ENCODE measurements at regions not wholly inside any gene's neighbourhood (a gene's known extent, or its start where the extent isn't known, plus 50 kb on each side); places are given as distances from the start of the nearest gene placed in this dataset.

DNA sequence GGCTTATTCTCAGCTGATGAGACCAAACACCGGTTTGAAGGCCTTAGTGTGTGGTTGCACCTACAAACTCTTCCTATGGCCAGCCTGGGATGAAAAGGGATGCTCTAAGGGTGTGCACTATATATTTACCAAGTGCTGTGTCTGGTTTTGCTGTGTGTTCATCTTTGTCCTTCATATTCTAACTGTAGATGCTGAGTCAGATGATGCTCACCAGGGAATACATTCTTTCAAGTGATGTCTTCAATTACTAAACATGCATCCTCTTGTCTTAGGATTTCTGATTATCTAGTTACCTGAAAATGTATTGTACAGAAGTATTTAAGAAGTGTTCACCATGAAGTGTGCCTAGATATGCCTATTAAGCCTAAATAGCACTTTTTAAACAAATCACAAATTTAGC, 1111.6 kb upstream of the ZEB2 start:
- Histone ChIP-seq H3K4me3 (ENCODE audit: insufficient read depth, low read depth, low read length) (no peak overlapping the region), H3K27ac (ENCODE audit: low read depth, low read length) (no peak overlapping the region), H3K9ac (ENCODE audit: low read length) (no peak overlapping the region), H4K20me1 (ENCODE audit: insufficient read depth, low read length) (no peaks in the 10 kb centered on the region), H3K4me2 (ENCODE audit: low read length) (no peak overlapping the region), H2AFZ (ENCODE audit: low read depth, low read length) (no peak overlapping the region), H3K36me3 (ENCODE audit: insufficient read depth, low read length) (no peaks in the 10 kb centered on the region), H3K9me3 (ENCODE audit: insufficient read depth, low read depth, low read length) (no peaks in the 10 kb centered on the region), H3K79me2 (ENCODE audit: insufficient read depth, low read length) (no peaks in the 10 kb centered on the region), H3K27me3 (ENCODE audit: insufficient read depth, low read length) (no peaks in the 10 kb centered on the region), H3K4me1 (ENCODE audit: insufficient read depth, low read length) (no peaks in the 10 kb centered on the region)
- Mint-ChIP-seq H3K9me3 (ENCODE audit: unreplicated experiment) (no peaks in the 10 kb centered on the region), H3K27ac (ENCODE audit: unreplicated experiment) (no peak overlapping the region), H3K4me3 (ENCODE audit: unreplicated experiment) (no peak overlapping the region), H3K36me3 (ENCODE audit: low read depth, unreplicated experiment) (no peaks in the 10 kb centered on the region), H3K27me3 (ENCODE audit: low read depth, unreplicated experiment) (no peaks in the 10 kb centered on the region), H3K4me1 (ENCODE audit: low read depth, unreplicated experiment) (no peaks in the 10 kb centered on the region)
- DNase-seq (ENCODE audit: low read depth) (no peak), FAIRE-seq (no peak)
- no peak for TF ChIP-seq EZH2 (IDR thresholded peaks at IDR 0.05; ENCODE audit: insufficient read depth, low read length)
- TF ChIP-seq, protein P1, sequence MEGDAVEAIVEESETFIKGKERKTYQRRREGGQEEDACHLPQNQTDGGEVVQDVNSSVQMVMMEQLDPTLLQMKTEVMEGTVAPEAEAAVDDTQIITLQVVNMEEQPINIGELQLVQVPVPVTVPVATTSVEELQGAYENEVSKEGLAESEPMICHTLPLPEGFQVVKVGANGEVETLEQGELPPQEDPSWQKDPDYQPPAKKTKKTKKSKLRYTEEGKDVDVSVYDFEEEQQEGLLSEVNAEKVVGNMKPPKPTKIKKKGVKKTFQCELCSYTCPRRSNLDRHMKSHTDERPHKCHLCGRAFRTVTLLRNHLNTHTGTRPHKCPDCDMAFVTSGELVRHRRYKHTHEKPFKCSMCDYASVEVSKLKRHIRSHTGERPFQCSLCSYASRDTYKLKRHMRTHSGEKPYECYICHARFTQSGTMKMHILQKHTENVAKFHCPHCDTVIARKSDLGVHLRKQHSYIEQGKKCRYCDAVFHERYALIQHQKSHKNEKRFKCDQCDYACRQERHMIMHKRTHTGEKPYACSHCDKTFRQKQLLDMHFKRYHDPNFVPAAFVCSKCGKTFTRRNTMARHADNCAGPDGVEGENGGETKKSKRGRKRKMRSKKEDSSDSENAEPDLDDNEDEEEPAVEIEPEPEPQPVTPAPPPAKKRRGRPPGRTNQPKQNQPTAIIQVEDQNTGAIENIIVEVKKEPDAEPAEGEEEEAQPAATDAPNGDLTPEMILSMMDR (IDR thresholded peaks at IDR 0.05; ENCODE audit: insufficient read depth, low read depth, low read length), result no peak

DNA sequence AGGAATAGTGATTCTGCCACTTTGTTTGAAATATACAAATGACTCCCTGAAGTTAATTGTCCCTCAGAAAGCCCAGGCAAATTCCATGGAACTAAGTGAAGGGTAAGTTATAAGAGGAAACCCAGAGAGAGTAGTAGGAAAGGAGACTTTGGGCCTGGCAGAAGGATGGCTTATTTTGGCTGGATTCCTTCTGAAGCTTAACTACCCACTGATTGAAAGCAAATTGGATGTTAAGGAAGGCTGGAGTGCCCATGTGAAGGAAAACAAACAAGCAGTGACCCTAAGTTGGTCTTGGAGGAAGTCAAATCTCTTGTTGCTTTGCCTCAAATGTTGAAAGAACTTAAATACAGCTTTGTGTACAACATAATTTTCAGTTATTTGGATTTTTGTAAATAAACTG, 1106.4 kb upstream of the ZEB2 start:
- H3K27ac ChIP-seq (ENCODE audit: low read depth, low read length), result no peak overlapping the region
- no peak overlapping the region for H3K9ac ChIP-seq (ENCODE audit: low read length)
- H3K4me1 ChIP-seq (ENCODE audit: insufficient read depth, low read length), result peaks cover 5% of the 10 kb centered on the region
- H3K4me1 Mint-ChIP-seq (ENCODE audit: low read depth, unreplicated experiment), result peaks cover 2% of the 10 kb centered on the region
- DNase-seq (ENCODE audit: low read depth) (no peak), FAIRE-seq (no peak)
- H3K79me2 ChIP-seq (ENCODE audit: insufficient read depth, low read length), result no peaks in the 10 kb centered on the region
- H4K20me1 ChIP-seq (ENCODE audit: insufficient read depth, low read length), result no peaks in the 10 kb centered on the region
- H3K27me3 ChIP-seq (ENCODE audit: insufficient read depth, low read length), result no peaks in the 10 kb centered on the region
- TF ChIP-seq, protein P1 (IDR thresholded peaks at IDR 0.05; ENCODE audit: insufficient read depth, low read depth, low read length), result no peak
- TF ChIP-seq EZH2 (IDR thresholded peaks at IDR 0.05; ENCODE audit: insufficient read depth, low read length), result no peak
- H3K4me2 ChIP-seq (ENCODE audit: low read length), result no peak overlapping the region
- no peaks in the 10 kb centered on the region for H3K27me3 Mint-ChIP-seq (ENCODE audit: low read depth, unreplicated experiment)
- H3K4me3 Mint-ChIP-seq (ENCODE audit: unreplicated experiment), result no peak overlapping the region
- H3K36me3 Mint-ChIP-seq (ENCODE audit: low read depth, unreplicated experiment), result no peaks in the 10 kb centered on the region
- no peaks in the 10 kb centered on the region for H3K9me3 ChIP-seq (ENCODE audit: insufficient read depth, low read depth, low read length)
- no peaks in the 10 kb centered on the region for H3K9me3 Mint-ChIP-seq (ENCODE audit: unreplicated experiment)
- no peak overlapping the region for H2AFZ ChIP-seq (ENCODE audit: low read depth, low read length)
- no peak overlapping the region for H3K4me3 ChIP-seq (ENCODE audit: insufficient read depth, low read depth, low read length)
- H3K36me3 ChIP-seq (ENCODE audit: insufficient read depth, low read length), result no peaks in the 10 kb centered on the region
- no peak overlapping the region for H3K27ac Mint-ChIP-seq (ENCODE audit: unreplicated experiment)

DNA sequence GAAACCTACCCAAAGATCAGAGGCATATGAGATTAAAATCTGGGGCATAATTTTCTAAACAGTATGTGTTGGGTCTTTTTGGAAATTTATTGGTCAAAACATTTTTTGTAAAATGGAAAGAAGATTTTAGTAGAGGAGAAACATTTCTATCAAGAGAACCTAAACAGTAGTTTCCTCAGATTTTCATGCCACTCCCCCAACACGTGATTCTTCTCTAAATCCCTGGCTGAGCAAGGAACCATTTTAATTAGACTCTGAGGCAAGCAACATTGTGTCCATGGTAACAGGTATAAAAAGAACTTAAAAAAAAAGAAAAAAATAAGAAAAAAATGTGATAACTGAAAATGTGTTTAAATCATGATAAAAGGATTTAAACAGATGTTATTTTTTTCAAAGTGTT, 1105.2 kb upstream of the ZEB2 start:
- Mint-ChIP-seq H3K27me3 (ENCODE audit: low read depth, unreplicated experiment) (no peaks in the 10 kb centered on the region), H3K9me3 (ENCODE audit: unreplicated experiment) (no peaks in the 10 kb centered on the region), H3K4me3 (ENCODE audit: unreplicated experiment) (no peak overlapping the region), H3K27ac (ENCODE audit: unreplicated experiment) (no peak overlapping the region), H3K4me1 (ENCODE audit: low read depth, unreplicated experiment) (peaks cover 2% of the 10 kb centered on the region), H3K36me3 (ENCODE audit: low read depth, unreplicated experiment) (no peaks in the 10 kb centered on the region)
- Histone ChIP-seq H3K4me2 (ENCODE audit: low read length) (no peak overlapping the region), H2AFZ (ENCODE audit: low read depth, low read length) (no peak overlapping the region), H3K36me3 (ENCODE audit: insufficient read depth, low read length) (no peaks in the 10 kb centered on the region), H3K27ac (ENCODE audit: low read depth, low read length) (no peak overlapping the region), H3K9me3 (ENCODE audit: insufficient read depth, low read depth, low read length) (no peaks in the 10 kb centered on the region), H3K27me3 (ENCODE audit: insufficient read depth, low read length) (no peaks in the 10 kb centered on the region), H3K4me3 (ENCODE audit: insufficient read depth, low read depth, low read length) (no peak overlapping the region), H4K20me1 (ENCODE audit: insufficient read depth, low read length) (no peaks in the 10 kb centered on the region), H3K79me2 (ENCODE audit: insufficient read depth, low read length) (no peaks in the 10 kb centered on the region), H3K4me1 (ENCODE audit: insufficient read depth, low read length) (peaks cover 5% of the 10 kb centered on the region), H3K9ac (ENCODE audit: low read length) (no peak overlapping the region)
- FAIRE-seq (no peak), DNase-seq (ENCODE audit: low read depth) (no peak)
- no peak for TF ChIP-seq EZH2 (IDR thresholded peaks at IDR 0.05; ENCODE audit: insufficient read depth, low read length)
- TF ChIP-seq, protein P1 (IDR thresholded peaks at IDR 0.05; ENCODE audit: insufficient read depth, low read depth, low read length), result no peak

Data from astrocyte (in vitro differentiated cells and primary cell).